Activated naive CD4-positive, alpha-beta T cell treated with anti-CD3 and anti-CD28 coated beads for 36 hours (primary cell): ENCODE measurements at regions not wholly inside any gene's neighbourhood (a gene's known extent, or its start where the extent isn't known, plus 50 kb on each side); places are given as distances from the start of the nearest gene placed in this dataset.
"Not testable (repeated sequence)": the region's sequence is repeated elsewhere in the genome, so short reads cannot be mapped to it uniquely, and the experiment has no call there.

Experiments used
- CTCF ChIA-PET: fragments of 350-600 bp; sonication (Branson Sonifier 250); formaldehyde crosslinking; loops from one replicate; lab custom pipeline; 2021; ENCODE audit warnings: antibody characterized with exemption; lab: Charles Lee
- DNase-seq: peaks from one replicate; pipeline ENCODE4 v3.0.0-alpha.2; 2020
- H3K27ac Mint-ChIP-seq: one replicate; pipeline ENCODE4 v1.8.0; 2021; ENCODE audit warnings: mild to moderate bottlenecking, mixed read lengths
- H3K27me3 Mint-ChIP-seq: one replicate; pipeline ENCODE4 v1.8.0; 2021; ENCODE audit warnings: low read depth, mixed read lengths
- H3K36me3 Mint-ChIP-seq: one replicate; pipeline ENCODE4 v1.8.0; 2021; ENCODE audit warnings: low read depth, mixed read lengths
- H3K4me1 Mint-ChIP-seq: one replicate; pipeline ENCODE4 v1.8.0; 2021; ENCODE audit warnings: low read depth, mixed read lengths
- H3K4me3 Mint-ChIP-seq: one replicate; pipeline ENCODE4 v1.8.0; 2021; ENCODE audit warnings: mild to moderate bottlenecking, moderate library complexity, mixed read lengths
- H3K9me3 Mint-ChIP-seq: one replicate; pipeline ENCODE4 v1.8.0; 2021; ENCODE audit warnings: mixed read lengths
- intact Hi-C: fragments of 100-400 bp; cut with micrococcal nuclease; formaldehyde crosslinking; loops from one replicate; pipeline ENCODE4 v1.15.1; 2023

GRCh38 chr1:228546541-228547463, 59.6 kb downstream of the RNF187 start:
- CTCF ChIA-PET, result no interaction called here
- no peak for DNase-seq
- Mint-ChIP-seq H3K4me1 (no peaks in the 10 kb centered on the region), H3K4me3 (no peak overlapping the region), H3K9me3 (no peaks in the 10 kb centered on the region), H3K27me3 (peaks cover 5% of the 10 kb centered on the region), H3K27ac (no peak overlapping the region), H3K36me3 (no peaks in the 10 kb centered on the region)
- intact Hi-C loops, result no loop called here

GRCh38 chr1:228547464-228547792, 60.2 kb downstream of the RNF187 start:
- no peaks in the 10 kb centered on the region for H3K36me3 Mint-ChIP-seq
- intact Hi-C loops, result no loop called here
- CTCF ChIA-PET, result no interaction called here
- no peaks in the 10 kb centered on the region for H3K4me1 Mint-ChIP-seq
- no peak overlapping the region for H3K27ac Mint-ChIP-seq
- no peak overlapping the region for H3K4me3 Mint-ChIP-seq
- no peak for DNase-seq
- peaks cover 5% of the 10 kb centered on the region for H3K27me3 Mint-ChIP-seq
- H3K9me3 Mint-ChIP-seq, result no peaks in the 10 kb centered on the region

GRCh38 chr1:228548788-228549187, 61.6 kb downstream of the RNF187 start:
- Mint-ChIP-seq H3K36me3 (no peaks in the 10 kb centered on the region), H3K27me3 (peaks cover 5% of the 10 kb centered on the region), H3K9me3 (no peaks in the 10 kb centered on the region), H3K27ac (no peak overlapping the region), H3K4me1 (no peaks in the 10 kb centered on the region), H3K4me3 (no peak overlapping the region)
- no peak for DNase-seq
- intact Hi-C loops, result no loop called here
- CTCF ChIA-PET, result no interaction called here

GRCh38 chr1:228552596-228553176, 65.5 kb downstream of the RNF187 start:
- H3K36me3 Mint-ChIP-seq, result no peaks in the 10 kb centered on the region
- CTCF ChIA-PET, result no interaction called here
- H3K27me3 Mint-ChIP-seq, result no peaks in the 10 kb centered on the region
- intact Hi-C loops, result no loop called here
- peaks cover 12% of the 10 kb centered on the region for H3K9me3 Mint-ChIP-seq
- no peak overlapping the region for H3K4me3 Mint-ChIP-seq
- no peak overlapping the region for H3K27ac Mint-ChIP-seq
- no peaks in the 10 kb centered on the region for H3K4me1 Mint-ChIP-seq
- no peak for DNase-seq

- Mint-ChIP-seq H3K4me1 (no peaks in the 10 kb centered on the region), H3K36me3 (no peaks in the 10 kb centered on the region), H3K9me3 (peaks cover 12% of the 10 kb centered on the region), H3K4me3 (no peak overlapping the region), H3K27ac (no peak overlapping the region), H3K27me3 (no peaks in the 10 kb centered on the region)
- CTCF ChIA-PET, result no interaction called here
- intact Hi-C loops, result no loop called here
- no peak for DNase-seq
Observed at GRCh38 chr1:228554107-228554506, 66.9 kb downstream of the RNF187 start.

DNA sequence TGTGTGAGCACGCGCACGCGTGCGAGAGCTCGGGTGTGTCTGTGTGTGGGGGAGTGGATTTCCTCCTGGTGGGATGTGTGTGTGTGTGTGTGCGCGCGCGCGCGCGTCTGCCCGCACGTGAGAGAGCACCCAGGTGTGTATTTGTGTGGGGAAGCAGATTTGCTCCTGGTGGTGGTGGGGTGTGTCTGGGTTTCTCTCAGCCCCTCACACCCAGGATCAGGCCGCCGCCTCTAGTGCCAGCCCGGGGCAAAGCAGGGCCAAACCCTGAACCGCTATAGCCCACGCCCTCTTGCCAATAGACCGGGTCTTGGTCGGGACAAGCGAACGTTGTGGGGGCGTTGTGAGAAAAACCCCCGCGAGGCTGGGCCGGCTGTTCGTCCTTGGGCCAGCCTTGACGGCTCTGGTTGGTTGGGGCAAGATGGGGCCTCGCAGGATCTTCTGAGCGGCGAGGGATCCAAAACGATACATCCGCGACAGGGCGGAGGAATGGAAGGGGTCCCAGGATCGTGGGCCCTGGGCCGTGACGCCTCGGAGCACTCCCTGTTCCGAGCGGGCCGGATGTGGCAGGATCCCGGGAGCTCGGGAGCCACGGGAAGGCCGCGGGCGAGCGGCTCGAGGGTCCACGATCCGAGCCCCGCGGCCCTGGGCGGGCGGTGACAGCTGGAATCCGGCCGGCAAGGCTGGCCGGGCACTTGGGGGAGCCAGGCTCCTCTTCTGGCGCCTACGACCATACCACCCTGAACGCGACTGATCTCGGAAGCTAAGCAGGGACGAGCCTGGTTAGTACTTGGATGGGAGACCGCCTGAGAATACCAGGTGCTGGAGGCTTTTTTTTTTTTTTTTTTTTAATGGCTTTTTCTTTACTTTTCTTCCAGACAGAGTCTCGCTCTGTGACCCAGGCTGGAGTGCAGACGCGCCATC, 68.2 kb downstream of the RNF187 start:
- no peak overlapping the region for H3K27ac Mint-ChIP-seq
- no peaks in the 10 kb centered on the region for H3K4me1 Mint-ChIP-seq
- H3K9me3 Mint-ChIP-seq, result peaks cover 12% of the 10 kb centered on the region
- no peaks in the 10 kb centered on the region for H3K27me3 Mint-ChIP-seq
- CTCF ChIA-PET, result no interaction called here
- intact Hi-C loops, result no loop called here
- no peaks in the 10 kb centered on the region for H3K36me3 Mint-ChIP-seq
- peak; percentile 26 for DNase-seq
- H3K4me3 Mint-ChIP-seq, result no peak overlapping the region

- Mint-ChIP-seq H3K4me3 (peak overlapping the region; percentile 74), H3K9me3 (peaks cover 12% of the 10 kb centered on the region)
- H3K27me3 Mint-ChIP-seq, H3K27ac Mint-ChIP-seq, CTCF ChIA-PET, H3K36me3 Mint-ChIP-seq, H3K4me1 Mint-ChIP-seq, intact Hi-C loops: not testable (repeated sequence)
- DNase-seq, result peak; percentile 42
Observed at GRCh38 chr1:228556634-228557430, 69.7 kb downstream of the RNF187 start.
